T-cell (primary cell): ENCODE measurements at regions not wholly inside any gene's neighbourhood (a gene's known extent, or its start where the extent isn't known, plus 50 kb on each side); places are given as distances from the start of the nearest gene placed in this dataset.

Experiments used
- ATAC-seq, 4 experiments: fragments of 200-7000 bp in 3 of 4; fragments of 150-1000 bp in 1 of 4; cut with Tn5 transposase; replicated peaks in 1 of 4; 1 replicate in 3 of 4; 2 replicates in 1 of 4; pipeline ENCODE4 v1.10.0; 2021; ENCODE audit warnings: moderate library complexity in 3 of 4, mild to moderate bottlenecking in 2 of 4, moderate number of reproducible peaks in 1 of 4
- CTCF ChIA-PET, 2 donors: fragments of 300-600 bp; sonication (Branson Sonifier 250); formaldehyde crosslinking; loops; one replicate each; lab custom pipeline; 2022; ENCODE audit warnings: antibody characterized with exemption in 2 of 2; lab: Charles Lee
- POLR2A ChIA-PET, 2 donors: fragments of 300-600 bp; sonication (Branson Sonifier 250); formaldehyde crosslinking; loops; one replicate each; lab custom pipeline; 2022; ENCODE audit warnings: antibody characterized with exemption in 2 of 2; lab: Charles Lee
- DNase-seq, 35 experiments: peaks; one replicate each; pipeline versions ENCODE4 v3.0.0 to v3.0.0-alpha.2; 2013 to 2023
- H3K27ac ChIP-seq: one replicate; pipeline ENCODE4 v1.5.1; 2013; ENCODE audit warnings: low read length
- H3K27me3 ChIP-seq, 2 experiments: replicated peaks in 1 of 2; 1 replicate in 1 of 2; 2 replicates in 1 of 2; pipeline versions ENCODE4 v1.6.1 to v1.7.0; 2013; ENCODE audit warnings: low read length in 1 of 2, mixed read lengths in 1 of 2; ENCODE audit not compliant: control insufficient read depth in 2 of 2, insufficient read depth in 2 of 2; ENCODE audit errors: extremely low read depth in 1 of 2
- H3K36me3 ChIP-seq, 2 donors: 1 replicate in 1 of 2; 2 replicates in 1 of 2; pipeline versions ENCODE4 v1.6.1 to v1.7.0; 2013; ENCODE audit warnings: low read length in 1 of 2; ENCODE audit not compliant: control insufficient read depth in 2 of 2, insufficient read depth in 1 of 2; ENCODE audit errors: extremely low read depth in 1 of 2
- H3K4me1 ChIP-seq, 2 experiments: 1 replicate in 1 of 2; 2 replicates in 1 of 2; pipeline versions ENCODE4 v1.6.1 to v1.7.0; 2013; ENCODE audit warnings: low read length in 2 of 2, mixed read lengths in 1 of 2; ENCODE audit not compliant: insufficient read depth in 2 of 2, control insufficient read depth in 1 of 2; ENCODE audit errors: extremely low read depth in 1 of 2
- H3K4me3 ChIP-seq, 2 donors: 1 replicate in 1 of 2; 2 replicates in 1 of 2; pipeline versions ENCODE4 v1.5.1 to v1.7.0; 2013; ENCODE audit warnings: mild to moderate bottlenecking in 2 of 2, low read length in 1 of 2, moderate library complexity in 1 of 2; ENCODE audit not compliant: control insufficient read depth in 1 of 2; ENCODE audit errors: extremely low read depth in 1 of 2
- H3K9me3 ChIP-seq: 2 replicates; pipeline ENCODE4 v1.7.0; 2013
- H3K27ac Mint-ChIP-seq, 2 donors: one replicate each; pipeline ENCODE4 v1.8.0; 2020 to 2021; ENCODE audit warnings: mild to moderate bottlenecking in 2 of 2, mixed read lengths in 2 of 2
- H3K27me3 Mint-ChIP-seq, 2 donors: one replicate each; pipeline ENCODE4 v1.8.0; 2021 to 2022; ENCODE audit warnings: mixed read lengths in 2 of 2
- H3K36me3 Mint-ChIP-seq: one replicate; pipeline ENCODE4 v1.8.0; 2021; ENCODE audit warnings: mixed read lengths
- H3K4me1 Mint-ChIP-seq, 3 donors: one replicate each; pipeline ENCODE4 v1.8.0; 2020 to 2022; ENCODE audit warnings: mixed read lengths in 3 of 3, mild to moderate bottlenecking in 1 of 3
- H3K4me3 Mint-ChIP-seq, 3 donors: one replicate each; pipeline ENCODE4 v1.8.0; 2020 to 2022; ENCODE audit warnings: mild to moderate bottlenecking in 3 of 3, mixed read lengths in 3 of 3, moderate library complexity in 3 of 3
- H3K9me3 Mint-ChIP-seq, 3 donors: one replicate each; pipeline ENCODE4 v1.8.0; 2020 to 2022; ENCODE audit warnings: mixed read lengths in 3 of 3
- WGBS: methylation state at CpG from one replicate; pipeline ENCODE4 v1.1.5; 2013; ENCODE audit warnings: missing lambda C conversion rate; ENCODE audit not compliant: insufficient coverage; 5-methylcytosine and 5-hydroxymethylcytosine counted together

- Mint-ChIP-seq H3K27ac (no peak overlapping the region), H3K27me3 (peaks cover 6 to 34% of the 10 kb centered on the region in 2 donors), H3K36me3 (no peaks in the 10 kb centered on the region), H3K4me1 (peaks cover 39 to 57% (median 44%) of the 10 kb centered on the region in 3 donors), H3K4me3 (peak overlapping the region in 1 of 3 donors; percentile 75), H3K9me3 (no peaks in the 10 kb centered on the region)
- Histone ChIP-seq H3K4me3 (peak overlapping the region in 1 of 2 donors; percentile 49), H3K4me1 (peaks cover 29 to 40% of the 10 kb centered on the region in 2 experiments), H3K27me3 (peaks cover 0 to 29% of the 10 kb centered on the region in 2 experiments), H3K36me3 (no peaks in the 10 kb centered on the region), H3K9me3 (no peaks in the 10 kb centered on the region), H3K27ac (no peak overlapping the region)
- DNase-seq (no peak), ATAC-seq (no peak)
- POLR2A ChIA-PET = no interaction called here
- CTCF ChIA-PET = no interaction called here
- 75% methylated on average over 2 of the region's 2 CpGs for WGBS
Measured at GRCh38 chr15:70447521-70447920, 315.8 kb downstream of the UACA start.

- Mint-ChIP-seq H3K27ac (no peak overlapping the region), H3K9me3 (no peaks in the 10 kb centered on the region), H3K4me1 (peaks cover 35 to 53% (median 39%) of the 10 kb centered on the region in 3 donors), H3K27me3 (peaks cover 10 to 38% of the 10 kb centered on the region in 2 donors), H3K4me3 (peak overlapping the region in 1 of 3 donors; percentile 75), H3K36me3 (no peaks in the 10 kb centered on the region)
- H3K27ac ChIP-seq = no peak overlapping the region
- ChIA-PET CTCF (no interaction called here), POLR2A (no interaction called here)
- peaks cover 24 to 36% of the 10 kb centered on the region in 2 experiments for H3K4me1 ChIP-seq
- 94% methylated on average over 4 of the region's 5 CpGs for WGBS
- no peaks in the 10 kb centered on the region for H3K36me3 ChIP-seq
- no peaks in the 10 kb centered on the region for H3K9me3 ChIP-seq
- H3K27me3 ChIP-seq = peaks cover 0 to 33% of the 10 kb centered on the region in 2 experiments
- no peak overlapping the region for H3K4me3 ChIP-seq
- DNase-seq = no peak
- no peak for ATAC-seq
Measured at GRCh38 chr15:70447081-70447480, 316.3 kb downstream of the UACA start.

DNA sequence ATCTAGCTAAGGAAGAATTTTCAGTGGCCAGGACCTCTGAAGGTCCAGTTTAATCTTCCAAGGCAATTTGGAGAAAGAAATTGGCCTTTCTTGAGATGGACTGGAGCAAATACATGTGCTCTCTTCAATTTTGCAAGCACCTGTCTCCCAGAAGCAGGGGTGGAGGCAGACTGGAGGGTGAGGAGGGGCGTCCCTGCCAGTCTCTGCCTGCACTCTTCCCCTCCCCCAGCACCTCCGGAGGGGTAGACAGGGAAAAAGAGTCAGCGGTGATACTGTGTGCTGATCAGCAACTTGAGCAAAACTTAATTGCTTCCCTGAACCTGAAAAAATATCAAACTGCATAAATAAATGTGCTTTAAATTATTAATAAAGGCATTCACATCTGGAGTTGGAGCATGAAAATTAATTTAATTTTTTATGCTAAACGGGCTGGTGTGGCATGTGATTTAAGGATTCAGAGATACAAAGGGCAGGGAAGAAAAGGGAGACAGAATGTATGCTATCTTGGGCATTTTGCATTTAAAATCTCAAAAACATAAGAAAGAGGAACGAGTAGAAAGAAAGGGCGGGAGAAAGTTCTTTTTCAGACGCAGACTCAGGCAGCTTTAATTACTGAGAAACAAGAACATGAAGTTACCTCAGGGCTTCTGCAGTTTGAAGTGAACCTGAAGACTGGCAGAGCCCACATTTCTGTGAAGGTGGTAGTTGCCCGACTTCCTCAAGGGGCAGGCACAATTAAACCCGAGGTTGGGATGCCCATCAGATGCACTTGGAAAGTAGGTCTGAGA lies 319.7 kb downstream of the UACA start:
- H3K27ac Mint-ChIP-seq = no peak overlapping the region
- peaks cover 21 to 35% (median 27%) of the 10 kb centered on the region in 3 donors for H3K4me1 Mint-ChIP-seq
- ChIA-PET CTCF (no interaction called here), POLR2A (no interaction called here)
- 48% methylated on average over 4 of the region's 9 CpGs for WGBS
- Histone ChIP-seq H3K9me3 (no peaks in the 10 kb centered on the region), H3K4me1 (peaks cover 15 to 26% of the 10 kb centered on the region in 2 experiments), H3K27me3 (peaks cover 0 to 28% of the 10 kb centered on the region in 2 experiments), H3K36me3 (no peaks in the 10 kb centered on the region), H3K27ac (no peak overlapping the region), H3K4me3 (no peak overlapping the region)
- H3K36me3 Mint-ChIP-seq = no peaks in the 10 kb centered on the region
- DNase-seq = no peak
- H3K9me3 Mint-ChIP-seq = no peaks in the 10 kb centered on the region
- ATAC-seq = no peak
- H3K27me3 Mint-ChIP-seq = peaks cover 15 to 43% of the 10 kb centered on the region in 2 donors
- H3K4me3 Mint-ChIP-seq = no peak overlapping the region

DNA sequence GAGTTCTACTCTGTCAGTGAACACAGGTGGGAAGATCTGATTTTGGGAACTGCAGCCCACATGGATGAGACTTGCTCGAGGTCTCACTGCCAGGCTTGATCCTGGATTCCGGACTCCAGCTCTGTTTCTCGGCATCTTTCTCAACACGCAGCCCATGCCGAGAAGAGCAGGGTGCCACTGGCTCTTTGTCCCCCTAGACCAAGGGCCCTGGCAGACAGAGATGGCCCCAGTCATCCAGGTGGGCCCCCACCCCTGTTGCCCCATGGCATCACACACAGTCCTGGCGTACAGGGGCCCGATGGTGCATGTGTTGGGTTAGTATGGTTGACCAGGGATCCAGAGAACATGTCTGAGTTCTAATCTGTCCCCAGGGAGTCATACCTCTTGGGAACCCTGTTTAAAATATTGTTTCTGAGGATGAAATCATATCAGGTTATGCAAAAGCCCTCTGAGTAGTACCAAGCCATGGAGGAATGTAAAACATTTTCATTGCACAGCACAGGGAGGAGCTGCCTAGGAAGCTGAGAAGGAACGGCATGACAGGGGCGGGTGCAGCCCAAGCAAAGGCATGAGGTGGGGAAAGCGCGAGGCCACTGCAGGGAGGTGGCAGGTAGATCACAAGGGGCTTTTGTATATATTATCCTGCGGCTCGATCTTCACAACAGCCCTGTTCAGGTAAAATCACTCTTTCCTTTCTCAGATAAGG lies 320.6 kb downstream of the UACA start:
- Mint-ChIP-seq H3K4me3 (no peak overlapping the region), H3K27me3 (peaks cover 15 to 38% of the 10 kb centered on the region in 2 donors), H3K4me1 (peaks cover 13 to 26% (median 18%) of the 10 kb centered on the region in 3 donors), H3K9me3 (no peaks in the 10 kb centered on the region), H3K27ac (no peak overlapping the region), H3K36me3 (no peaks in the 10 kb centered on the region)
- H3K27me3 ChIP-seq = peaks cover 0 to 19% of the 10 kb centered on the region in 2 experiments
- ATAC-seq (no peak), DNase-seq (no peak)
- ChIA-PET CTCF (no interaction called here), POLR2A (no interaction called here)
- no peaks in the 10 kb centered on the region for H3K9me3 ChIP-seq
- peaks cover 8 to 17% of the 10 kb centered on the region in 2 experiments for H3K4me1 ChIP-seq
- no peaks in the 10 kb centered on the region for H3K36me3 ChIP-seq
- H3K27ac ChIP-seq = no peak overlapping the region
- H3K4me3 ChIP-seq = no peak overlapping the region
- WGBS = 91% methylated on average over 6 of the region's 13 CpGs

- no peaks in the 10 kb centered on the region for H3K9me3 ChIP-seq
- Mint-ChIP-seq H3K27me3 (peaks cover 15 to 36% of the 10 kb centered on the region in 2 donors), H3K27ac (no peak overlapping the region), H3K9me3 (no peaks in the 10 kb centered on the region), H3K4me1 (peaks cover 7 to 20% (median 14%) of the 10 kb centered on the region in 3 donors), H3K36me3 (no peaks in the 10 kb centered on the region), H3K4me3 (no peak overlapping the region)
- no peak for DNase-seq
- peaks cover 0 to 16% of the 10 kb centered on the region in 2 experiments for H3K27me3 ChIP-seq
- H3K27ac ChIP-seq = no peak overlapping the region
- no peaks in the 10 kb centered on the region for H3K36me3 ChIP-seq
- H3K4me3 ChIP-seq = no peak overlapping the region
- peaks cover 3 to 11% of the 10 kb centered on the region in 2 experiments for H3K4me1 ChIP-seq
- no peak for ATAC-seq
- ChIA-PET POLR2A (no interaction called here), CTCF (no interaction called here)
- 87% methylated on average over 13 of the region's 13 CpGs for WGBS
Measured at GRCh38 chr15:70442211-70442610, 321.1 kb downstream of the UACA start.

DNA sequence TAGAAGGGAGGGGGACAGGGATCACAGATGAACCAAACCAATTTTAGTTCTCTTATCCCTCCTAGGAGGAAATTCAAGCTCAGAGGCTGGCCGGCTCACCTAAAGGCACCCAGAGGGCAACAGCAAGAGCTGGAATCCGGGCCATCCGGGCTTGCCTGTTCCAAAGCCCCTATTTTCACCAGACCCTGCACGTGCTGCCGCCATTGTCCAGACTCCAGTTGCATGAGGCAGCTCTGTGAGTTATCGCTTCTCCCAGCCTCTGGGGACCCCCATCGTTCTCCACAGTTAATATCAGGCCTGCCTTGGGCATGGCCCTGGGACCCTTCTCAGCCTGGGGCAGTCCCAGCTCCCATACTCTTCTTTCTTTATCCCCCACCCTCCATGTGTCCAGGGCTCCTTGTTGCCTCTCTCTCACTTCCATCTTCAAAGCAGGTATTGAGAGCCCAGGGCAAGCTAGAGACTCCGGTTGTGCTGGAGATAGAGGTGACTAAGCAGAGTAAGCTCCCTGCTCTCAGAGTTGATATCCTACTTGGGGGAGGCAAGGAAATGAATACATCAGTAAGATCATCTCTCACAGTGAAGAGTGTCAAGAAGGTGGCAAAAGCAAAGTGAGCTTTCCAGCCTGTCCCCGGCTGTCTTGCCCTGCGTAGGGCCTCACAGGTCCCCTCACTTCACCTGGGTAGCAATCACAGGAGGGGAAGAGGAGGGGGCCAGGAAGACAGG lies 322.8 kb downstream of the UACA start:
- Mint-ChIP-seq H3K4me3 (no peak overlapping the region), H3K4me1 (peaks cover 14 to 24% (median 24%) of the 10 kb centered on the region in 3 donors), H3K27ac (no peak overlapping the region), H3K36me3 (no peaks in the 10 kb centered on the region), H3K27me3 (peaks cover 15 to 33% of the 10 kb centered on the region in 2 donors), H3K9me3 (no peaks in the 10 kb centered on the region)
- Histone ChIP-seq H3K9me3 (no peaks in the 10 kb centered on the region), H3K4me1 (peaks cover 12 to 13% of the 10 kb centered on the region in 2 experiments), H3K4me3 (no peak overlapping the region), H3K27me3 (peaks cover 0 to 13% of the 10 kb centered on the region in 2 experiments), H3K27ac (no peak overlapping the region), H3K36me3 (no peaks in the 10 kb centered on the region)
- ChIA-PET CTCF (no interaction called here), POLR2A (interaction anchor here in 1 of 2 donors (0.6 kb wide), 1 partner anchor 341 kb away, joined by 9 read pairs; no protein-coding TSS in a partner anchor)
- ATAC-seq (no peak), DNase-seq (no peak)
- WGBS = 83% methylated on average over 10 of the region's 10 CpGs
